T-helper 2 cell treated with Interferon-gamma antibody and Interleukin-4, amounts not matched to agents 5 μg/mL and 100 μg/mL, for 36 hours (primary cell): ENCODE measurements at regions not wholly inside any gene's neighbourhood (a gene's known extent, or its start where the extent isn't known, plus 50 kb on each side); places are given as distances from the start of the nearest gene placed in this dataset.

ENCODE experiments used
- DNase-seq: peaks from one replicate; pipeline ENCODE4 v3.0.0; 2021; ENCODE audit warnings: low spot score
- H3K27ac Mint-ChIP-seq: one replicate; pipeline ENCODE4 v1.8.0; 2021; ENCODE audit warnings: mild to moderate bottlenecking, mixed read lengths
- H3K27me3 Mint-ChIP-seq: one replicate; pipeline ENCODE4 v1.8.0; 2021; ENCODE audit warnings: low read depth, mixed read lengths
- H3K36me3 Mint-ChIP-seq: one replicate; pipeline ENCODE4 v1.8.0; 2021; ENCODE audit warnings: low read depth, mixed read lengths
- H3K4me1 Mint-ChIP-seq: one replicate; pipeline ENCODE4 v1.8.0; 2021; ENCODE audit warnings: low read depth, mixed read lengths
- H3K4me3 Mint-ChIP-seq: one replicate; pipeline ENCODE4 v1.8.0; 2022; ENCODE audit warnings: mild to moderate bottlenecking, moderate library complexity, mixed read lengths
- H3K9me3 Mint-ChIP-seq: one replicate; pipeline ENCODE4 v1.8.0; 2021; ENCODE audit warnings: mixed read lengths

DNA sequence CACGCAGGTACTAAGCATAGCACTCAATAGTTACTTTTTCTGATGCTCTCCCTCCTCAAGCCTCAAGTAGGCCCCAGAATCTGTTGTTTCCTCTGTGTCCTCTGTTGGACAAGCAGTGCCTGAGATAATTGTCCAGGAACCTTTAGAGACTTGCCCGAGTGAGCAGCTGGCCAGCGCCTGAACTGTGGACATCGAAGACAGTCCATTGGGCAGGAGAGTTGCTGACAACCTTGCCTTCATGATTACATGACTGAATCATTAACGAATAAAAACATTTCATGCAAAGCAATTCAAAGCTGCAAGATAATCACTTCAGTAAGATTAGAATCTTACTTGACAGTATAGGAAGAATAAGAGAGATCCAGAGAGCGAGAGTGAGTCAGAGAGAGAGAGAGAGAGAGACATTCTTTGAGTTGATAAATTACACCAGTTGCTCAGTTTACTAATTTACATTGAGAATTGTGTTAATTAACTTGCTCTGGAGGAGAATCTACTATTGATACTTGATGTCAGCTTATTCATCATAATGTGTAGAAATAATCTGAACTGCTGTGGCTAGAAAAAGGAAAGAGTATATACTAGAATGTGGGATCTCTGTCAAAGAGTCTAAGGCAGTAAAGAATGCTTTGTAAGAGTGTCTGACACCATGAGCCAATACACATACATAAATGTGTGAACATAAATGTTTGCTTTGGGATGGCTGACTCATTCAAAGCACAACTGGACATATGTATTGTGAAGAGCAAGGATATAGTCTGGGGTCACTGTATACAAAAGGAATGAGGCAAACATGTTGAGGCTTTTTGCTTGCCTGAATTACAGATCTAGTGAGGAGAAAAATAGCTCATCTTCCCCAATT, 216.0 kb downstream of the ZNF326 start:
- H3K27ac Mint-ChIP-seq = no peak overlapping the region
- H3K36me3 Mint-ChIP-seq = no peaks in the 10 kb centered on the region
- no peaks in the 10 kb centered on the region for H3K9me3 Mint-ChIP-seq
- H3K4me1 Mint-ChIP-seq = no peaks in the 10 kb centered on the region
- no peak for DNase-seq
- H3K27me3 Mint-ChIP-seq = no peaks in the 10 kb centered on the region
- no peak overlapping the region for H3K4me3 Mint-ChIP-seq

- no peaks in the 10 kb centered on the region for H3K9me3 Mint-ChIP-seq
- H3K27me3 Mint-ChIP-seq = no peaks in the 10 kb centered on the region
- no peak for DNase-seq
- H3K36me3 Mint-ChIP-seq = no peaks in the 10 kb centered on the region
- no peak overlapping the region for H3K27ac Mint-ChIP-seq
- H3K4me1 Mint-ChIP-seq = no peaks in the 10 kb centered on the region
- H3K4me3 Mint-ChIP-seq = no peak overlapping the region
These were observed 214.0 kb downstream of the ZNF326 start for GRCh38 chr1:90208949-90209348.

GRCh38 chr1:90206260-90206659, 211.3 kb downstream of the ZNF326 start:
- no peaks in the 10 kb centered on the region for H3K36me3 Mint-ChIP-seq
- H3K4me3 Mint-ChIP-seq = no peak overlapping the region
- no peaks in the 10 kb centered on the region for H3K4me1 Mint-ChIP-seq
- H3K27ac Mint-ChIP-seq = no peak overlapping the region
- no peaks in the 10 kb centered on the region for H3K9me3 Mint-ChIP-seq
- H3K27me3 Mint-ChIP-seq = no peaks in the 10 kb centered on the region
- DNase-seq = no peak

DNA sequence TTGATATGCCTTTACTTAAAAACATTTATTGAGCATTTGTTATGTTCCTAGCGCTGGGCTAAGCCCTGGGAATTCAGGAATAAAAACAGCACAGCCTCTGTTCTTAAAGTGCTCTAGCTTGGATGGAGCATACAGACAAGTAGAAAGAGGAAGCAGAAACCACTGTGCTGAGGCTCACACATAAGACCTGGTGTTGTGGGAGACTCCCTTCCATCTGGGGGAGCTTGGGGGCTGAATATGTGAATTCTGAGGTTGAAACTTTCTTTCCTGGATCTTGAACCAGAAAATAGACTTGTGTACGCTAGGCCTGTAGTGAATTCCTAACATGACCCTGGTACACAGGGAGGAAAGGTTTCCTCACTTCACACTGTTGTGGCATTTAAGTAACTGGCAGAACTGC, 209.9 kb downstream of the ZNF326 start:
- no peaks in the 10 kb centered on the region for H3K36me3 Mint-ChIP-seq
- no peak overlapping the region for H3K27ac Mint-ChIP-seq
- DNase-seq = no peak
- H3K9me3 Mint-ChIP-seq = no peaks in the 10 kb centered on the region
- H3K4me1 Mint-ChIP-seq = no peaks in the 10 kb centered on the region
- H3K4me3 Mint-ChIP-seq = no peak overlapping the region
- no peaks in the 10 kb centered on the region for H3K27me3 Mint-ChIP-seq

DNA sequence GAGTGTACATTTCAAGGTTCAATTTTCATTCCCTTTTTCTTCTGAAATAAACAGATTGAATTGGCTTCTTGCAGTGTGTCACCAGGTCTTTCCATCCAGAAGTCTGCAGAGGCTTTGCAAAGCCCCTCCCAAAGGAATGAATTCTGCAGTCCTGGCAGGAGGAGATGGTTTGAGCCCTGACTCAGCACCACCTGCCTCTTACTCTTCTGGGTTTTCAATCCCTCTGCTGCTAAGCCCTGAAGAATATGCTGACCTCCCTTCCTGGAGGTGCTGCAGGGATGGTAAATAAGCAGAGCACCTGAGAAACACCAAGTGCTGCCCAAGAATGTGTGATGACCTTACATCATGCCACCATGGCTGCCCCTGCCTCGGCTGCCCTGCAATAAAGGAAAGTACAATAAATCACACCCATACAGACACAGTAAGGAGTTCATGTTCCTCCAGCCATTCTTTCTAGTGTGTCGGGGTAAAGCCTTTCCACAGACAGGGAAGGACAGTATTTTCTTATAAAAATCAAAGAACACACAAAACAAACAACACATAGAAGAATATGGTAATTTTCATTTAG, 209.2 kb downstream of the ZNF326 start:
- no peak for DNase-seq
- no peak overlapping the region for H3K4me3 Mint-ChIP-seq
- no peaks in the 10 kb centered on the region for H3K9me3 Mint-ChIP-seq
- H3K27ac Mint-ChIP-seq = no peak overlapping the region
- H3K4me1 Mint-ChIP-seq = no peaks in the 10 kb centered on the region
- H3K27me3 Mint-ChIP-seq = no peaks in the 10 kb centered on the region
- no peaks in the 10 kb centered on the region for H3K36me3 Mint-ChIP-seq

GRCh38 chr1:90201467-90202358, 206.8 kb downstream of the ZNF326 start:
- Mint-ChIP-seq H3K4me3 (no peak overlapping the region), H3K27me3 (no peaks in the 10 kb centered on the region), H3K27ac (no peak overlapping the region), H3K9me3 (no peaks in the 10 kb centered on the region), H3K4me1 (no peaks in the 10 kb centered on the region), H3K36me3 (no peaks in the 10 kb centered on the region)
- no peak for DNase-seq

- Mint-ChIP-seq H3K27me3 (no peaks in the 10 kb centered on the region), H3K4me3 (no peak overlapping the region), H3K27ac (no peak overlapping the region), H3K9me3 (no peaks in the 10 kb centered on the region), H3K36me3 (no peaks in the 10 kb centered on the region), H3K4me1 (no peaks in the 10 kb centered on the region)
- DNase-seq = no peak
These were observed 205.8 kb downstream of the ZNF326 start for GRCh38 chr1:90200646-90201205.

DNA sequence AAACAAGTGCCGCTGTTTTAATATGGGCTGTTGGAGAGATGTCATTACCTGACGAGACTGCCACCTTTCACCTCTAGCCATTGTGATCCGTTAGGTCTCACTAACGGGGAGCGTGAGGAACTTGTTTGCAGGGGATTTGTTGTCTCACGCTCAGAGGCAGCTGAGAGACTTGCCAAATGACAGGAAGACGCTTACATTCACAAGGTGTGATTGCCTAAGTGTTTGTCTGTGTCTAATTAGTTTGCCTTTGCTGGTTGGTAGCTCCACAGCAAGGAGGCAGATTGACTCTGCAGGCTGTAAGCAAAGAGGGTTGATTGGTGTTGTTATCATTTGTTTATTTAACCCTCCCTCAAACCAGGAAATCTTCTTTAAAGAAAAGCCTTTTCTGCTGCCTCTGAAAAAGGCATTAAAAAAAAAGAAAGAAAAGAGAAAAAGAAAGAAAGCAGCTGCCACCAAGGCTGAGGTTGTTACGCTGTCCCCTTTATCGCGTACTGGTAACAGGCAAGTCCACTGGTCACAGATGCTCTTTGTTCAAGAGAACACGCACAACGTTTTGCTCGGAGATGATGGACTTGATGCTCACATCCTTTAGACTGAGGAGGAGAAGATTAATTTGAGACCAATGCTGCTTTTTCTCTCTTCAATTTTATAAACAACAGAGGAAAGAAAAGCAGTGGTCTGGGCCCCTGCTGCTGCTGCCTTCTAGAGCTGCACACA, 203.9 kb downstream of the ZNF326 start:
- Mint-ChIP-seq H3K4me3 (no peak overlapping the region), H3K27ac (no peak overlapping the region), H3K27me3 (peaks cover 3% of the 10 kb centered on the region), H3K4me1 (no peaks in the 10 kb centered on the region), H3K9me3 (no peaks in the 10 kb centered on the region), H3K36me3 (no peaks in the 10 kb centered on the region)
- DNase-seq = no peak

- no peaks in the 10 kb centered on the region for H3K9me3 Mint-ChIP-seq
- H3K36me3 Mint-ChIP-seq = no peaks in the 10 kb centered on the region
- H3K4me1 Mint-ChIP-seq = no peaks in the 10 kb centered on the region
These were observed 198.2 kb downstream of the ZNF326 start for GRCh38 chr1:90193116-90193515.

GRCh38 chr1:90192408-90192807, 197.5 kb downstream of the ZNF326 start:
- DNase-seq = no peak
- peaks cover 3% of the 10 kb centered on the region for H3K27me3 Mint-ChIP-seq
- H3K36me3 Mint-ChIP-seq = no peaks in the 10 kb centered on the region
- no peak overlapping the region for H3K27ac Mint-ChIP-seq
- H3K4me1 Mint-ChIP-seq = no peaks in the 10 kb centered on the region
- no peak overlapping the region for H3K4me3 Mint-ChIP-seq
- no peaks in the 10 kb centered on the region for H3K9me3 Mint-ChIP-seq

More at GRCh38 chr1:90193116-90193515, 198.2 kb downstream of the ZNF326 start:
- DNase-seq = no peak
- Mint-ChIP-seq H3K27me3 (peaks cover 3% of the 10 kb centered on the region), H3K4me3 (no peak overlapping the region), H3K27ac (no peak overlapping the region)

GRCh38 chr1:90190523-90190922, 195.6 kb downstream of the ZNF326 start:
- H3K4me1 Mint-ChIP-seq = no peaks in the 10 kb centered on the region
- H3K27ac Mint-ChIP-seq = no peak overlapping the region
- H3K27me3 Mint-ChIP-seq = peaks cover 3% of the 10 kb centered on the region
- DNase-seq = no peak
- H3K4me3 Mint-ChIP-seq = no peak overlapping the region
- no peaks in the 10 kb centered on the region for H3K9me3 Mint-ChIP-seq
- H3K36me3 Mint-ChIP-seq = no peaks in the 10 kb centered on the region

DNA sequence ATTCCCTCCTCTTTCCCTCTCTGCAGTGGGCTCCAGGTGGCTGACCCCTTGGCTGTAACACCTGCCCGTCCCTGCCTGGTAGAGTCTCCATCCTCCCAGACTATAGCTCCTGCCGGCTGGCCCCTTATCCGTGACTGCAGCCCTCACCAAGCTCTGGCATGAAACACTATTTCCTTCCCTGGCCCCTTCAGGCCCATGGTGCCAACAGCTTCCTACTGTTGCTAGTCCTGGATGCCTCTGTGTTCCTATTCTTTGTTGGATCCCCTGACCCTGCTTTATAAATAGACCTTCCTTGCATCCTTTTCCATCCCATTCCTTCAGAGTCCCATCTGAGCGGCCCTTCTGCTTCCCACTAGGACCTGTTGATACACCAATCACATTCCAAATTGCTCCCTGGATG, 195.0 kb downstream of the ZNF326 start:
- Mint-ChIP-seq H3K9me3 (no peaks in the 10 kb centered on the region), H3K27ac (no peak overlapping the region), H3K36me3 (no peaks in the 10 kb centered on the region), H3K4me3 (no peak overlapping the region), H3K27me3 (peaks cover 3% of the 10 kb centered on the region), H3K4me1 (no peaks in the 10 kb centered on the region)
- no peak for DNase-seq

GRCh38 chr1:90187323-90187585, 192.3 kb downstream of the ZNF326 start:
- no peak overlapping the region for H3K4me3 Mint-ChIP-seq
- H3K36me3 Mint-ChIP-seq = no peaks in the 10 kb centered on the region
- DNase-seq = no peak
- no peak overlapping the region for H3K27ac Mint-ChIP-seq
- H3K4me1 Mint-ChIP-seq = no peaks in the 10 kb centered on the region
- no peaks in the 10 kb centered on the region for H3K27me3 Mint-ChIP-seq
- H3K9me3 Mint-ChIP-seq = no peaks in the 10 kb centered on the region
